GM19099 (cell line): ENCODE measurements at regions not wholly inside any gene's neighbourhood (a gene's known extent, or its start where the extent isn't known, plus 50 kb on each side); places are given as distances from the start of the nearest gene placed in this dataset.

ENCODE experiments used
- POLR2A ChIP-seq: IDR thresholded peaks from 3 replicates; pipeline ENCODE4 v1.6.1; 2011; ENCODE audit warnings: low read depth; ENCODE audit not compliant: insufficient read length; ENCODE audit errors: extremely low read depth

DNA sequence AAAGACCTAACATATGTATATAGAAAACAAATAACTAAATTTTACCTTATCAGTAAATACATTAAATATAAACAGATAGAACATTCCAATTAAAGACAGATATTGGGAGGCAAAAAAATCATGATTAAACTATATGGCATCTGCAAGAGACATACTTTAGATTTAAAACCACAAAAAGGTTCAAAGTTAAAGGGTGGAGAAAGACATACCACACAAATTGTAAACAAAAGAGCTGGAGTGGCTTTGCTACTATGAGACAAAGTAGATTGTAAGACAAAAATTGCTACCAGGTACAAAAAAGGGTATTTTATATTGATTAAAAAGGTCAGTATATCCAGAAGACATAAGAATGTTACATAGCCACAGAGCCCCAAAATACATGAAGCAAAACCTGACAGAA lies 200.2 kb downstream of the KCNRG start:
- TF ChIP-seq POLR2A: no peak

DNA sequence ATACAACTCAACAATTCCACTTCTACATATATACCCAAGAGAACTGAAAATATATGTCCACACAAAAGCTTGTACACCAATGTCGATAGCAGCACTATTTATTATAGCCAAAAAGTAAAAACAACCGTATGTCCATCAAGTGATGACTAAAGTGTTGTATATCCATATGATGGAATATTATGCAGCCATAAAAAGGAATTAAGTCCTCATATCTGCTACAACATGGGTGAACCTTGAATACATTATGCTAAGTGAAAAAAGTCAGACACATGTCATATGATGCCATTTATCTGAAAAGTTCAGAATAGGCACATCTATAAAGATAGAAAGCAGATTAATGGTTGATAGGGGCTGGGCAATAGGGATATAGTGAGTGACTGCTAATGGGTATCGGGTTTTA lies 204.5 kb downstream of the KCNRG start:
- no peak for TF ChIP-seq POLR2A

DNA sequence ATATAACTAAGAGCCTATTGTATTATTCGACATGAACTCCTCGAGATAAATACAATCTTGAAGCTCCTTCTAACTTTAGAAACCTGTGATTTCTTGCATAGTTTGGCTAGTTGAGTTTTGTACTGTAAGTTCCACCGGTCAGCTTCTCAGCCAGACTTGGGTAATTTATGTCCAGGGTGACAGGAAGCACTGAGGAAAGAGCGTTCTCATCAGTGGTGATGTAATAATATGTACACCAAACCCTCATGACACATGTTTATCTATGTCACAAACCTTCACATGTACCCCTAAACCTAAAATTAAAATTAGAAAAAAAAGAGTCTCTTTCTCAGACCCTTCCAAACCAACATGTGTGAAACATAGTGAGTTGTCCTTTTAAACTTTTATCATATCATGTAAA lies 205.7 kb downstream of the KCNRG start:
- no peak for TF ChIP-seq POLR2A

DNA sequence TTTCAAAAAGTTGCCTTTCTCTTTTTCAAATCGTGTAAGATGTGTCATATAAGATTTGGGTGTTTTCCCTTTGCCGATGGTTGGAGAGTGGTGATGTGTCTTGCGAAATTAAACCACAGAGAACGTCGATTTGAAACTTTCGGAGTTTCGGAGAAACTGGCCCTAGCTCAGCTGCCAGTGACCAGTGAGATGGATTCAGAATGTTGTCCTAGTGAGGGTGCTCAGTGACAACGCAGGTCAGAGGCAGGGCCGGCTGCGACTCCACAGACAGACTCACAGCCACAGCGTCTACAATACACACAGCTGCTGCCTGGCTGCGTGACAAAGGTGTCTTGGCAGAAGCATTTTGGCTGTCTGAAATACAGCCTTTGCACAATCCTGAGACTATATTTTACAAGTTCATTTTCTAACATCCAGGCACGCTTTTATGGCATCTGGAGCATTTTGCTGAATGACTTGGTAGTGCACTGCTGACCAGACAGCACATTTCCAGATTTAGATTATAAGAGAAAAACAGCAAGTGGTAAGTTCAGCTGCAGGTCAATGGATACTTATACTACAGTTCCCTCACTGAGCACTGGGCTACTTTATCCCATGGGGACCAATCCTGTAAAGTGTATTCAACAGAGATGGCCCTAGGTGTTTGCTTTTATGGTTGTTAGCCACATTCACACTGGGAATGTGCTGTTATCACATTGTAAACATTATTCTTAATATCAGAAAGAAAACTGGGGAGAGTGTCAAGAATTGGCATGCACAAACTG lies 207.5 kb downstream of the KCNRG start:
- TF ChIP-seq POLR2A: no peak

DNA sequence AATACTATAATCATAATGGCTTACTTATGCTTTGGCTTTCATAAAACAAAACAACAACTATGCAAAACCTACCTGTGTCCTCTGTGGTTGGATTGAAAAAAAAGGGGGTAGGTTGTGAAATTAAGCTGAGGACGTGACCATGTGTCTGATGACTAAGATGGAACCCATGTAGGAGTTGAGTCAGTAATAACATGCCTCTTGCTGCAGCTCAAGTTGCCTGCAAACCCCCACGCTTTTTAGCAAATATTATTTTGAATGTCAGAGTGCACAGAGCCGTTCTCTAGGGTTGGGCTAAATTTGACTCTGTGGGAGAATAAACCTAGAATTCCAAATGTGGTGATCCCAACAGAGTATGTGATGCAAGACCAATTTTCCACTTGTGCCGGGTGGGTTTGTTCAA lies 209.3 kb downstream of the KCNRG start:
- no peak for TF ChIP-seq POLR2A

DNA sequence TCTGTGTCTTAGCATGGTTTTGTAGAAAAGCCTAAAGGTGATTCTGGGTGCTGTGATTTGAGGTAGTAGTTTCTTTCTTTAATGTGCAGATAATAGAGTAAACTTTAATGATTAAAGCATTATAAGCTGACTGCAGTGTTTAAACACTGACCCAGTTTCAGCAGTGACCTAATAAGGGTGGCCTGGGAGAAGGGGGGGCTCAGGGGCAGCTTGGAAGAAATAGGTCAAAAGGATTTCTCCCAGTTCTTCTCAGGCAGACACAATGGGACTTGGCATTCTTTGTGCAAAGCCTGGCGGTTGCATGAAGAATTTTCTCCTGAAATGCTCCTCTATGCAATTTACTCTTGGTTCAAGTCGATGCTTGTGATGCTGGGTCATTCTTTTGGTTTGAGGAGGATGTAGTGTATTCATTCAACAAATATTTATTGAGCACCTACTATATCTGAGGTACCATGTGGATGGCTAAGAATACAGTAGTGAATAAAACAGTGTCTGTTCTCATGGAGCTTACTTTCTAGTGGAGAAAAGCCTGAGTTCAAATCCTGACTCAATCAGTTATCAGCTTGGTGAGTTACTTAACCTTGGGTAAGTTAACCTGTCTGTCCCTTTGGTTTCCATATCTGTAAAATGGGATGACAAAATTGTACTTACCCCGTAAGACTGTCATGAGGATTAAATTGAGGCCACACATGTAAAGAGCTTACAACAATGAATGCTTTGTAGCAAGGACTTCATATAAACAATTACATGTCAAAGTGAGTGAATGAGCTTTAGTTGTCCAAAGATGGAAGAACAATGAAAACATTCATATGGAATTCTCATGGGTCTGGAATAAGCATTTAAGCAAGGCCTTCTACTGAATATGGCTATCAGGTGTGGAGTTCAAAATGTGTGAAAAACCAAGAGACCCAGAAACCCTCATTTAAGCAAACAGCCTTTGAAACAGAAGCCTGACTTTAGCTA lies 210.2 kb downstream of the KCNRG start:
- no peak for TF ChIP-seq POLR2A

DNA sequence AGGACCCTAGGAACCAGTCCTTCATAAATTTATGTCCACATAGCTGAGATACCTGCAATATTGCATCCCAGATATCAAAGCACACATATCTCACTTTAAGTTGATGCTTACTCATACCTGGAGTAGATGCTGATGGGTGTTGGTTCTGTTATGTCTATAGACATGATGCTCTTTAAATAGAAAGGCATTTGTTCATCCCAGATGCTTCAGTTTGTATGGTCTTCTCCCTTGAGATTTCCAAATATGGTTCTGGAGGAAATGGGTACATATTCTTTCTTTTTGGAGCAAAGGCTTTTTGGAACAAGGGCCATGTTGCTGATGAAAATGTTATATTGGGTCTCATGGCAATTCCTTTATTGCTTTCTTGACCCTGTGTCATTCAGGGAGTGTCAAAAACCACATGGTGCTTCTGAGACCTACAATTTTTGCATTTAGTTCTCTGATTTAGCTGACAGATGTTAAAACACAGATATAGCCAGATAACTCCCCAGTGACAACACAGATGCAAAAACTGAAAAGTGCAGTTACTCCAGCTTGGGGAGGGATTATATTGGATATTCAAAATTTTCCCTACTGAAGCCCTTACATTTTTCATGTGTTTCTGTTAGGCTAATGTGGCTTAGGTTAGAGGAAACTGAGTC lies 211.4 kb downstream of the KCNRG start:
- TF ChIP-seq POLR2A: no peak

DNA sequence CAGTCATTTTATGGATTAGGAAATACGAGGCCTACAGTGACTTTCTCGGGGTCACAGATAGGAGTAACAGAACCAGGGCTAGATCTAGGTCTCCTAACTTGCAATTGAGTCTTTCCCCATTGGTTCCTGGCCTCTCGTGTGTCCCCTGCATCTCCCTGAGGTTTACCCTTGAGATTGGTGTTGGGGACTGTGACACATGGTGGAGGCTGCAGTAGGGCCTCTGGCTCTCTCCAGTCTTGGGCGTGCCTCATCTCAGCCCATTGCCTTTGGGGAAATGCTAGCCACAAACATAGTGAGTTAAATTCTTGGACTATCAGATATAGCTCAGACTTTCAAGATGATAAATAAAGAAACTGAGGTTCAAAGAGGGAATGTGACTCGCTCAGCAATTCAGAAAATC lies 212.1 kb downstream of the KCNRG start:
- TF ChIP-seq POLR2A: no peak

DNA sequence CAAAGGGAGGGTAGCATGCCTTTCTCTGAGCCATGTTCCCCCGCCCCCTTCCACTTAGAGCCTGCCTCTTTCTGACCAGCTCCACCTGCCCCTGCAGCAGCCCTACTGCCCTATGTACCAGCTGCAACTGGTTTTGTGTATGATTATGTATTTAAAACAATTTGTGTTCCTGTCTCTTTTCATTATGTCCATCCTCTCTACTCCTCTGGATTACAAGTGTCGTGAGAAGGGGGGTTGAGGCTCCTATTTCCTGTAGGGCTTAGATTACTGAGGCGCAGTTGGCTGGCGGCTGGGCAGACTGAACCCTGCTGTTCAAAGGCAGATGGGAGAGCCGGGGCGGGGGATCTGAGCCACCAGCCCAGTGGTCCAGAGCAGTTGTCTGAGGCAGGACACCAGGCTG lies 213.3 kb downstream of the KCNRG start:
- no peak for TF ChIP-seq POLR2A

DNA sequence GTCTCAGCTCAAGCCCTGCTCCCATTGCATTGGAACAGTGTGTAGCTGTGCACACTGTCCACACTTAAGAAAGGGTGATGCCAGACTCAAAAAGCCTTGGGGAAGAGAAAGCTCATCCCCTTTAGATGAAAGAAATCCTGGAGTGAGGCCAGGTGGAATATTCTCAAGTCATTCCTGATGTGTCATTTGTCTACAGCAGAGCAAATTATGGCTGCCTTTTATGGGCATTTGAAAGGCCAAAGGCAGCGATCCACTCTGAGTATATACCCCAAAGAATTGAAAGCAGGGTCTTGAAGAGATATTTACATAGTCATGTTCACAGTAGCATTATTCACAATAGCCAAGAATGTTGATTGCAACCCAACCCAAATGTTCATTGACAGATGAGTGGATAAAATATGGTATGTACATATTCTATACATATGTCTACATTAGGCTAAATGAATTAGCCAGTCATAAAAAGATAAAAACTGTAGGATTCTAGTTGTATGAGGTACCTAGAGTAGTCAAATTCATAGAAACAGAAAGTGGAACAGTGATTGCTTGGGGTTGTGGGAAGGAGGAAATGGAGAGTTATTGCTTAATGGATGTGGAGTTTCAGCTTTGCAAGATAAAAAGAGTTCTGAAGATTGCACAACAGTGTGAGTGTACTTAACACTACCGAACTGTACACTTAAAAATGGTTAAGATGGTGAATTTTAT lies 214.9 kb downstream of the KCNRG start:
- TF ChIP-seq POLR2A: no peak

DNA sequence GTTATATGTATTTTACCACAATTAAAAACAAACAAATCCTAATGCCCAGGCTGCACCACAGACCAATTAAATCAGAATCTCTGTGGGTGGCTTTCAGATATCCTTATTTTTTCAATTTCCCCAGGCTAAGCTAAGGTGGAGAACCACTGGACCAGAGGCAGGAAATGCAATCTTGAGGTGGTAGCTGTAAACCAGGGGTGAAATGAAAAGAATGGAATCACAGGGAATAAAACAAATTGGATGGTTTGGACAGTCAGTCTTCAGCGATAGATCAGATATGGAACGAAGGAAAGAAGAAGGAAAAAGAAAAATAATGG lies 215.4 kb downstream of the KCNRG start:
- no peak for TF ChIP-seq POLR2A

DNA sequence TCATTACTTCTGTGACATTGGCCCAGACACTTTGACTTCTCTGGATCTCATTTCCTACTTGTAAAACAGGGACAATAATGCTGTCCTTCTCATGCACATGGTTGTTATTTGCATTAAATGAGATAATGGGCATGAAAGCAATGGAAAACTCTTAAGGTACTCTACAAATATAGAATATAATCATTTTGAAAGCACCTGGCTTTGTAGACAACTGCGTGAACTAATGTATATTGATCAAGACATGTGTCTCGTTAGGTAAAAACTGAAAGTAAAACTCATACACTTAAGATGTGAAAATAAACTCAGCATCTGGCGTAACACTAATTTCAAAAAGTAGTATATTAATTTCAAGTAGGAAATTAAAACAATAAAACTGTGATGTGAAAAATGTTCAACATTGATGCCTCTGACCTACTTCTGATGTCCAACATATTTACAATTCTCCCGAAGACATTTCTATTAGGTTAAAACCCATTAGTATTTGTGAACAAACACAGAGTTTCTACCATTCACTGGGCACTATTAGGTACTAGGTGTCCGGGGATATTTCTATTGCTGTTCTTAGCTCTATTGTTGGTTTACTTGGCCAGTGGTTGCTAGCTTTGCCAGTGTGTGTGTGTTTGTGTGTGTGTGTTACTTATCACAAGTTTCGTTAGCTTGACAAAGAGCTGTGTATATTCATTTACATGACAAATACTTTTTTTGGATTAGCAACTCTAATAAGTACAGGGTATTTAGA lies 220.5 kb downstream of the KCNRG start:
- TF ChIP-seq POLR2A: no peak

DNA sequence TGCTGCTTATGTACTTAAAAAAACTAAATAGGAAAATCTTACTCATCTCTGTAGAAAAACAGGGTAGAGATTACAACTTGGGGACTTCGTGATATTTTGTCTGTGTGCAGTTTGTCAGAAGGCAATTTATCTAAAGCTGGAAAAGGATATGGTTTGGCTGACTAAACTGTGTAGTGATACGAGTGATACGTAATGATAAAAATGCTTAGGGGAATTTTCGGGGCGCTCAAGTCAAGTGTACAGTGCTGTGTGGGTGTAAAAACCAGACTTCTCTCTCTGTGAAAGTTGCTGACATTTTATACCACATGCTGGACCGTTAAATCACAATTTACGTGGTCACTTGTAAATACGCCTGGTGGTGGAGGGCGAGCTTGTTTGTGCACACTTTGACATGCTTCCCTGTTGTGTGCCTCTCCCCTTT lies 221.7 kb downstream of the KCNRG start:
- no peak for TF ChIP-seq POLR2A

DNA sequence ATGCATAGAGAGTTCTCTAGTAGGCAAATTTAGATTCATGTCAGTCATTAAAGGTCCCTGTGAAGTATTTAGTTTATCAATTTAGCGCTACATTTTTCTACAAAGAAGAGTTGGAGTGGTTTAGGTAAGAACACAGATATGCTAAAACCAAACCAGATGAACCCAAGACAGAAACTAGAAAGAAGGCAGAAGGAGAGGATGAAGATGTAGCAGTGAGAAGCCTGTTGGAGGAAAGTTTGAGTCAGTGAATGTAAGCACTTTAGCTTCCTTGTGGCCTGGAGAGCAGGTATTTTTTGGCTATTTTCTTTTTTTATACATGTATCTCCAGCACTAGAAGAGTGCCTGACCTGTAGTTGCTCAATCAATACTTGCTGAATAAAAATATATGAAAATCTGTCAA lies 223.7 kb downstream of the KCNRG start:
- TF ChIP-seq POLR2A: no peak
